ENCODE measurements at regions not wholly inside any gene's neighbourhood (a gene's known extent, or its start where the extent isn't known, plus 50 kb on each side); places are given as distances from the start of the nearest gene placed in this dataset.

DNA sequence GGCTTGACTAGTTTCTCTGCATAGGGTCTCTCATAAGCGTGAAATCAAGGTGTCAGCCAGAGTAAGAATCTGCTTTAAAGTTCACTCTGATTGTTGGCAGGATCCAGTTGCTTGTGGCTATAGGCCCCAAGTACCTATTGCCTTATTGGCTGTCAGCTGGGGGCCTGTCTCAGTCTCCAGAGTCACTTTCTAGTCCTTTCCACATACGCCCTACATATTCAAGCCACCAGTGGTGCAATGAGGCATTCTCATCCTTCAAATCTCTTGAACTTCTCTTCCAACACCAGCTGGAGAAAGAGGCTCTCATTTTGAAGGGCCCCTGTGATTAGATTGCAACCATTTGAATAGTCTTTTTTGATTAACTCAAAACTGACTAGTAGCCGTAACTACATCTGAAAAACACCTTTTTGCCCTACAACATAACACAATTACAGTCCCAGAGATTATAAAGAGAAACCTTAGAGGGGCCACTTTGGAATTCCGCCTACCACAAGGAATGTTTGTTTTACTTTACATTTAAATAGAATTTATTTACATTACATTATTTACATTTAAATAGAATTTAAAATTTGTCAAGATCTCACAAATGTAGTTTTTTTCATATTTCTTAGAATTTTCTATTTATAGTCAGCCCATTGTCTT lies 520.1 kb downstream of the DSC3 start:
- Mint-ChIP-seq H3K27ac (ENCODE audit: unreplicated experiment) (no peak overlapping the region), H3K27me3 (ENCODE audit: insufficient read depth, unreplicated experiment) (no peaks in the 10 kb centered on the region), H3K36me3 (ENCODE audit: insufficient read depth, unreplicated experiment) (no peaks in the 10 kb centered on the region), H3K4me1 (ENCODE audit: low read depth, unreplicated experiment) (no peaks in the 10 kb centered on the region), H3K9me3 (ENCODE audit: unreplicated experiment) (no peaks in the 10 kb centered on the region), H3K4me3 (ENCODE audit: unreplicated experiment) (no peak overlapping the region)
- POLR2A ChIA-PET = no interaction called here
- intact Hi-C loops (cut with micrococcal nuclease; ENCODE audit: unreplicated experiment) = no loop called here
- TF ChIP-seq, protein P1, sequence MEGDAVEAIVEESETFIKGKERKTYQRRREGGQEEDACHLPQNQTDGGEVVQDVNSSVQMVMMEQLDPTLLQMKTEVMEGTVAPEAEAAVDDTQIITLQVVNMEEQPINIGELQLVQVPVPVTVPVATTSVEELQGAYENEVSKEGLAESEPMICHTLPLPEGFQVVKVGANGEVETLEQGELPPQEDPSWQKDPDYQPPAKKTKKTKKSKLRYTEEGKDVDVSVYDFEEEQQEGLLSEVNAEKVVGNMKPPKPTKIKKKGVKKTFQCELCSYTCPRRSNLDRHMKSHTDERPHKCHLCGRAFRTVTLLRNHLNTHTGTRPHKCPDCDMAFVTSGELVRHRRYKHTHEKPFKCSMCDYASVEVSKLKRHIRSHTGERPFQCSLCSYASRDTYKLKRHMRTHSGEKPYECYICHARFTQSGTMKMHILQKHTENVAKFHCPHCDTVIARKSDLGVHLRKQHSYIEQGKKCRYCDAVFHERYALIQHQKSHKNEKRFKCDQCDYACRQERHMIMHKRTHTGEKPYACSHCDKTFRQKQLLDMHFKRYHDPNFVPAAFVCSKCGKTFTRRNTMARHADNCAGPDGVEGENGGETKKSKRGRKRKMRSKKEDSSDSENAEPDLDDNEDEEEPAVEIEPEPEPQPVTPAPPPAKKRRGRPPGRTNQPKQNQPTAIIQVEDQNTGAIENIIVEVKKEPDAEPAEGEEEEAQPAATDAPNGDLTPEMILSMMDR (IDR thresholded peaks at IDR 0.05; ENCODE audit: insufficient read depth in 1 of 2, low read depth in 1 of 2, low read length in 1 of 2, severe bottlenecking in 1 of 2, unreplicated experiment in 1 of 2) = no peak
- BruUV-seq (replicated peaks) = no TSS peak
- DNase-seq = no peak
- no peak overlapping the region for H3K4me3 ChIP-seq (ENCODE audit: low read depth, low read length)
- H3K27me3 ChIP-seq (replicated peaks; ENCODE audit: control insufficient read depth, insufficient read depth, low read length) = no peaks in the 10 kb centered on the region
- no peaks in the 10 kb centered on the region for H3K4me1 ChIP-seq
- H3K36me3 ChIP-seq (ENCODE audit: control insufficient read depth, insufficient read depth, low read length) = no peaks in the 10 kb centered on the region
- no peaks in the 10 kb centered on the region for H3K9me3 ChIP-seq
- CTCF ChIA-PET = no interaction called here

DNA sequence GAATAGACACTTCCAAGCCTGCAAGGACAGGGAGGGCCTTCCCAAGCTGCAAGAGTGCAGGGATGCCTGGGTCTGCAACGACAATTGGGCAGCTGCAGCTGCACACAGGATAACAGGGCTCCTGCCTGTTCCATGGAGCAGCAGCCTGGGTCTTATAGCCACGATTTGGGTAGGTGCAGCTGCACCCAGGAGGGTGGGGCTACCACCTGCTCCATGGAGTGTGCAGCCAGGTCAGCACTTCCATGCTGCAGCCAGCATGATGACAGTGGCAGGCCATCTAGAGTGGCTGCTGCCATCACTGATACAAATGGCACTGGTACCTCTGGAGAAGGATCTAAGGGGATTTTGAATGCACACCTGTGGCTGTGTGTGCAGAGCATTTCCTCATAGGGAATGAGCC lies 528.5 kb downstream of the DSC3 start:
- no peak overlapping the region for H3K4me3 ChIP-seq (ENCODE audit: low read depth, low read length)
- no peaks in the 10 kb centered on the region for H3K36me3 ChIP-seq (ENCODE audit: control insufficient read depth, insufficient read depth, low read length)
- H3K4me1 ChIP-seq = no peaks in the 10 kb centered on the region
- no peaks in the 10 kb centered on the region for H3K9me3 Mint-ChIP-seq (ENCODE audit: unreplicated experiment)
- H3K36me3 Mint-ChIP-seq (ENCODE audit: insufficient read depth, unreplicated experiment) = no peaks in the 10 kb centered on the region
- H3K27me3 Mint-ChIP-seq (ENCODE audit: insufficient read depth, unreplicated experiment) = no peaks in the 10 kb centered on the region
- TF ChIP-seq, protein P1 (IDR thresholded peaks at IDR 0.05; ENCODE audit: insufficient read depth in 1 of 2, low read depth in 1 of 2, low read length in 1 of 2, severe bottlenecking in 1 of 2, unreplicated experiment in 1 of 2) = no peak
- POLR2A ChIA-PET = no interaction called here
- no peak for DNase-seq
- H3K27me3 ChIP-seq (replicated peaks; ENCODE audit: control insufficient read depth, insufficient read depth, low read length) = no peaks in the 10 kb centered on the region
- no peaks in the 10 kb centered on the region for H3K9me3 ChIP-seq
- CTCF ChIA-PET = no interaction called here
- no peak overlapping the region for H3K27ac Mint-ChIP-seq (ENCODE audit: unreplicated experiment)
- no peak overlapping the region for H3K4me3 Mint-ChIP-seq (ENCODE audit: unreplicated experiment)
- H3K4me1 Mint-ChIP-seq (ENCODE audit: low read depth, unreplicated experiment) = no peaks in the 10 kb centered on the region
- BruUV-seq (replicated peaks) = no TSS peak
- intact Hi-C loops (cut with micrococcal nuclease; ENCODE audit: unreplicated experiment) = no loop called here

DNA sequence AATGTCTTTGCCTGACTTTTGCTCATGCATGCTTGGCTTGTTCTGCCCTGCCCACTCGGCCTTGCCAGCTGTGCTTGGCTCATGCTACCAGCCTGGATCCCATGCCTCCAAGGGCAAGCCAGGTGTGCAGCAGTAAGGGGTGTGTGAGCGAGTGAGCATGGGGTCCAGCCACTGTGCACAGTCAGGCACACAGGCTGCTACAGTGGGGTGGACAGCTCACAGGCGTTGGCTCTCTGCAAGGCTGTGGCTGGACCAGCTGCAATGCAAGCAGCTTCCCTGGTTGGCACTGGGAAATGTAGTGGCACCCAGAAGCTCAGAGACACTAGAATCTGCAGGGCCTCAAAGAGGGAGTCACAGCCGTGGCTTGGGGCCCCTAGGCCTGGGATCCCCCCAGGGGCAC lies 529.7 kb downstream of the DSC3 start:
- Histone ChIP-seq H3K9me3 (no peaks in the 10 kb centered on the region), H3K36me3 (ENCODE audit: control insufficient read depth, insufficient read depth, low read length) (no peaks in the 10 kb centered on the region), H3K4me3 (ENCODE audit: low read depth, low read length) (no peak overlapping the region), H3K27me3 (replicated peaks; ENCODE audit: control insufficient read depth, insufficient read depth, low read length) (no peaks in the 10 kb centered on the region), H3K4me1 (no peaks in the 10 kb centered on the region)
- no TSS peak for BruUV-seq (replicated peaks)
- Mint-ChIP-seq H3K36me3 (ENCODE audit: insufficient read depth, unreplicated experiment) (no peaks in the 10 kb centered on the region), H3K27me3 (ENCODE audit: insufficient read depth, unreplicated experiment) (no peaks in the 10 kb centered on the region), H3K9me3 (ENCODE audit: unreplicated experiment) (no peaks in the 10 kb centered on the region), H3K27ac (ENCODE audit: unreplicated experiment) (no peak overlapping the region), H3K4me3 (ENCODE audit: unreplicated experiment) (no peak overlapping the region), H3K4me1 (ENCODE audit: low read depth, unreplicated experiment) (no peaks in the 10 kb centered on the region)
- CTCF ChIA-PET = no interaction called here
- POLR2A ChIA-PET = no interaction called here
- TF ChIP-seq, protein P1 (IDR thresholded peaks at IDR 0.05; ENCODE audit: insufficient read depth in 1 of 2, low read depth in 1 of 2, low read length in 1 of 2, severe bottlenecking in 1 of 2, unreplicated experiment in 1 of 2) = no peak
- no peak for DNase-seq
- intact Hi-C loops (cut with micrococcal nuclease; ENCODE audit: unreplicated experiment) = no loop called here
